ENCODE measurements at regions not wholly inside any gene's neighbourhood (a gene's known extent, or its start where the extent isn't known, plus 50 kb on each side); places are given as distances from the start of the nearest gene placed in this dataset.

DNA sequence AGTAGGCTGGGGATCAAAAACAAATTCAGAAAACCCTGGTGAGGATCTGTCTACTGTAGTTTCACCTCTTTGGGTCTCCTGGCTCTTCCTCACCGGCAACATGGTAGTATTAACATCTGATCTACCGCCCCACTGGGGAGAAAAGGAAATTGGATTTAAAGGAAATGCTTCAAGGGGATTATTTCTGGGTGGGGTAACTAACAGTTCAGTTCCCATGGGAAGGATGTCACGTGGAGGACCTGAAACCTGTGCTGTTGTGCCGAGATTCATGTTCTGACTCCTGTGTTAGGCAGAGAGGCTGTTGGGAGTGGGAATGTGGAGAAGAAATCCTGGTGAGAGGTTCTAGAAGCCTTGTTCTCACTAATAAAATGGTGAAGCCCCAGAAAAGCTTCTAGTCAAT is 254.4 kb downstream of the BCOR start:
- no peak for DNase-seq

DNA sequence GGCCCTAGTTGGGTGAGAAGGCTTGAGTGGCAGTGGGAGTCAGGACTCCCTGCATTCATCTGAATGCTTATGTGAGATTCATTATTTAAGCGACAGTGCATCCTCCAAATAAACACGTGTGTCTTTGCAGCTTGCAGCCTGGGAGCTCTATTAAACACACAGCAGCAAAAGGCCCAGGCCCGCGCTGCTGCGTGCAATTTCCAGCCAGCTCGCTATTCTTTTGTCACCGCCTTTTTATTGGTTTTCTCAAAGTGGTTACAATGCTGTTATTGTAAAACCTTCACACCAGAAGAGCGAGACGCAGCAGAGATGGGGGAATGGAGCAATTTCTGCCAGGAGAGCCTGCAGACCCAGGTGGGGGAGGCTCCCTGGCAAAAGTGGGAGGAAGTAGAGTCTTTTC is 252.5 kb downstream of the BCOR start:
- DNase-seq, result no peak

DNA sequence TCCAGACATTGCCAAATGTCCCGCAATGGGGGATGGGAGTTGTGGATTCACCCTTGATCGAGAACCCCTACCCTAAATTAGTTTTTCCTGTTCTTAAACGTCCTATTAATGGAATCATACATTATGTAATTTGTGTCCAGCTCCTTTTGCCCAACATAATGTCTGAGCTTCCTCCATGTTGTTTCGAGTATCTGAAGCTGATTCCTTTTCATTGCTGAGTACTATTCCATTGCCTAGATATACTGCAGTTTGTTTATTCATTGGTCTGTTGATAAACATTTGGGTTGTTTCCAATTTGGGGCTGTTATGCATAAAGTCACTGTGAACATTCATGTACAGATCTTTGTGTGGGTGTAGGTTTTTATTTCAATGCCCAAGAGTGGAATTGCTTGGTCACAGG is 251.3 kb downstream of the BCOR start:
- no peak for DNase-seq

DNA sequence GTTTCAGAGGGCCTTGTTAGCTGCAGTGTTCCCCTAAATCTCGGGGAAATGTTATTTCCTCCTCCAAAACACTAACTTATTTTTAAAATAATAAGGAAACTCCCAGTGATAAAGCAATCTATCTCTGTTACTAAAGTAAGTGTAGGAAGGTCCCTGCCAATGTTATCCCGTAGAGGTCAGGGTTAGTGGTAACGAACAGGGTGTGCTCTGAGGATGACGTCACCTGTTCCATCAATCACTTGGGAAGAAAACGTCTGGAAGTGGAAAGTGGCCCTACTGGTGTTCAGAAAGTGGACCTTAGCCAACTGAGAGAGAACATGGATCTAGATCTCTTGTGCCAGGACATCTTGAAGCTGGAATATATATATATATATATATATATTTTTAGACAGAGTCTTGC is 249.5 kb downstream of the BCOR start:
- no peak for DNase-seq

DNA sequence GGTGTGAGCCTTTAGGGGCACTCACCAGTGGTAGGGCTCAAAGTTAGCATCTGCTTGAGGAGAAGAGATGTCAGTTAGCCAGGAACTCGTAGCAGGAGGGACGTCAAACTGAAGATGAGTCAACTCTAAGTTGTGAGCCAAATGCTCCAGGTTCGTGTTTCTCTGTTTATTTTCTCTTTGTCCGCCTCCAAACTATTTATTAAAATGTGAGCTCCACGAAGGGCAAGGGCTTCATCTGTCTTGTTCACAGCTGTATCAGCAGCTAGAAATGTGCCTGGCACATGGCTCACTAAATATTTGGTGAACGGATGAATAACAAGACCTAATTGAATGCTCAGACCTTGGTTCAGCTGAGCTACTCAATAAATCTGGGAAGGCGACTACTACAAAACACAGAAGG is 248.9 kb downstream of the BCOR start:
- no peak for DNase-seq

DNA sequence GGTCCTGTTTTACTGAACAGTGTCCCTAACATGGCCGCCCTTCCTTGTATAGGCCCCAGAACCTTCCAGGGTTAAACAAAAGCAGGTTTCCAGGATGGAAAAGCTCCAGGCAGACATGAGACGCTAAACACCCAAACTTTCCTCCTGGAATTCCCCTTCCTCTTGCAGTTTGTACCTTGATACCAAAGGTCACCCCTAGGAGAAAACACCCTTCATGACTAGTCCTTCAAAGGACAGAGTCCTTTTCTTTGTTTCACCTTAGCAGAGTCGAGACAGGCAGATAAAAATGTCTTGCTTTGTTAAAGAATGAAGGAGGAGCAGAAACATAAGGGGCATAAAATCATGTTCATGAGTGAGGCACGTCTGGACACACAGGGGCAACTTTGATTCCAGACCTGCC is 247.5 kb downstream of the BCOR start:
- no peak for DNase-seq

DNA sequence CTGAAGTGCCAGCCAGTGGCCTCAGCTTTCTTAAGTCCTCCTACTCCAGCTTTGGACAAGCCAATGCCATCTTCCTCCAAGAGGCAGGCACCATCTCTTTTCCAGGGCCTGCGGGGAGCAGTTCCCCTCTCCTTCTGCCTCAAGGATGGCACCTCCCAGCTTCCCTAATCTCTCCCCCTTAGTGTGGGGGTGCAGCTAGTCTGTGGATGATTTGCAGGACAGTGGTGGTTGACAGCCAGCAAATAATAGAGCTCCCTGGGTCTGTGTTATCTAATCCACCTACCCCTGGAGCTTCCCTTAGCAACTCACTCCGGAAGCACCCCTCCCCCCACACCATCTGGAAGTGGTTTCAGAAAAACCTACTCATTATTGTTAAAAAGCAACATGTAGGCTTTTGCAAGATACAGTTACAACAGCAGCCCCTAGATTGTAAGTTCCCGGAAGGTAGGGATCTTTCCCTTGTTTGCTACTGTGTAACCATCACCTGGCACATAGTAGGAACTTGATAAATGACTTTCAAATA is 247.1 kb downstream of the BCOR start:
- DNase-seq, result no peak

DNA sequence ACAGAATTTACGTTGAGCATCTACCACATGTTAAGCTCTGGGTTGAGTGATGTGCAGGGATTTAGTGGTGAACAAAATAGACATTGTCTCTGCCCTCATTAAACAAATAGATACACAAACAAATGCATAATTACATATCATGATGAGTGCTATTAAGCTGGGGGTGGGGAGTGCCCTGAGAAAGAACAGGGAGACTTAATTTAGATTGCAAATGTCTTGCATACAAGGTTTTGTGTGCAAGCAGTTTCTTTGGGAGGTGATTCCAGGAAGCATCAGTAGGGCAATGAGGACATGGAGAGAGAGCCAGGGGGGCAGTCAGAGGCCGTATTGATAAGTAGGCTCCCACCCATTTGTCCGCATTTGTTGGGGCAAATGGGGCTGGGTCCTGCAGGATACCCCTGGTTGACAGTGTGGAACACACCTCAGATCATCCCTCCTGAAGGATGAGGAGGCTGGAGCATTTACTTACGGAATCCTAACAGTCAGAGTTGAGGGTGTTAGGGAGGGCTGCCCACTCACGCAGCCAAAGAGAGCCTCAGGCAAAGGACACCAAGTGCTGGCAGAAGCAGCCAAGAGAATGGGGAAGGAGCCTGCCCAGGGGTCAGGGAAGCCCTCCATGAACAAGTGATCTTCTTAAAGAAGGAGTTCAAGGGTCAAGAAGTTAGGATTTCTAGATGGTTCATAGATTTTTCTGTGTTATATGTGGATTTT is 245.9 kb downstream of the BCOR start:
- no peak for DNase-seq

DNA sequence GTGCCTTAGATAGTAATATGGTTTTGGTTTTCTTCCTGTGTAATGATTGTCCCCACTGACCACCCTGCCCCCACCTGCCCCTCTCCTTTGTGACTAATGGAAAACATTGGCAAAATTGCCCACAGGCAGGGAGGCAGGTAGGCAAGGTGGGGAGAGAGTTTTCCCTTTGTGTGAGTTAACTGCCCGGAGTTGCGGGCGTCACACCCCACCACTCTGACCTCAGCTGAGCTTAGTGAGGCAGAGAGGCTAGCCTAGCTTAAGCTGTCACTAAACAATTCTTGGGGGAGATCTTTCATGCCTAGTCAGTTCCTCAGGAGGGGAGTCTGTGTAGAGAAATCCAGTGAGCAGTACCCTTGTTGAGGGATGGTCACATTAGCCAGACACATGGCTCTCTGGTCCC is 245.3 kb downstream of the BCOR start:
- DNase-seq, result no peak

DNA sequence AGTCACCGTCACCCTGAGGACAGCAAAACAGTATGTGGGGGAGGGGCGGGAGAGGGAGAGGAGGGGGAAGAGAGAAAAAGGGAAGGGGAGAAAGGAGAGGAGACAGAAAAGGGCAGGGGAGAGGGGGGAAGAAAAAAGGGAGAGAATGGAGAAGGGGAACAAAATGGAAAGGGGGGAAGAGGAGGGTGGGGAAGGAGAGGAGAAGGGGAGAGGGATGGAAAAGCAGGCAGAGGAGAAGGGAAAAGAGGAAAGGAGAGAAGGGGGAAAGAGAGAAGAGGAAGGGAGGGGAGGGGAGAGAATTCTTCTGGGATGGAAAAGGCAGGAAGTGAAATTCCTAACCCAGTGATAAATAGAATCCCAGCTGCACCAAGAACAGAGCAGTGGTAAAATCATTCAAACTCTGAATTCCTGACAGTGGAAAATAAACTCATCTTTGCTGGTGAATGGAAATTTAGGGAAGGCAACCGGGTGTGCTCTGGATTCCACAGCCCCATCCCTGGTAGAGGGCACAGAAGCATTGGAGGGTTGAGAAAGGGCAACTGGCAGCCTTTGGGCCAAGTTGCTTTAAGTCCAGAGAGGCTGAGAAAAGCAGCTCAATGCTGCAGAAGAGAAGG is 244.2 kb downstream of the BCOR start:
- no peak for DNase-seq

DNA sequence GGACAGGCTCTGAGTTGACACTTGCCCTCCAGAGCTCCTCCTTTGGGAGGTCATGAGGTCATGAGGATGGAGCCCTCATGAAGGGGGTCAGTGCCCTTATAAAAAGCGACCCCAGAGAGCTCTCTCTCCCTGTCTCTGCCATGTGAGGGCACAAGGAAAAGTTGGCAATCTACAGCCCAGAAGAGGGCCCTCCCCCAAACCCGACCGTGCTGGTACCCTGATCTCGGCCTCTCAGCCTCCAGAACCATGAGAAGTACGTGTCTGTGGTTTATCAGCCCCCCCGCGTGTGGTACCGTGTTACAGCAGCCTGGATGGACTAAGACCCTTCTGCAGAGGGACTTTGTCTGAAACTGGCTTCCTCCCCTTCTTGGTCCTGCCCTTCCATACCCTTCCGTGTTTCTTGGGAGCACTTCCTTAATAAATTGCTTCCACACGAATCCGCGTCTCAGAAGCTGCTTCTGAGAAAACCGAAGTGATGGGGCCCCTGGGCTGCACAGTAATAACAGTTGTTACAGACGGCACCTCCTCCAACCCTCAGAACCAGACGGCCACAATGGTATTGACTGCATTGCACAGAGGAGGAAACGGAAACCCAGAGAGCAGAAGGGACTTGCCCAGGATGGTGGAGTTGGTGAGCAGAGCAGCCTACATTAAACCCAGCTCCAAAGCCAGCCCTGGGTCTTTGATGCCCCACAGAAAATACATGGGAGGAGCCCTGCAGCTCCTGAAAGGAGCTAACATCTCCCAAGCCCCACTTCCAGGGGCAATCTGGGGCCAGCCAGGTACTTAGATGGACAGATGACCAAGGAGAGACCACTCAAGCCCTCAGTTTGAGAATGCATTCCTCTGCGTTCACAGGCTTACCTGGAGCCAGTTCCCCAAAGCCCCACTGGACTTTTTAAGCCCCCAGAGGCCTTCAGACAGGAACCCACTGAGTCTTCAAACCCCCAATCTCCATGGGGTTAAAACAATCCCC is 242.7 kb downstream of the BCOR start:
- DNase-seq, result peak; percentile 38

DNA sequence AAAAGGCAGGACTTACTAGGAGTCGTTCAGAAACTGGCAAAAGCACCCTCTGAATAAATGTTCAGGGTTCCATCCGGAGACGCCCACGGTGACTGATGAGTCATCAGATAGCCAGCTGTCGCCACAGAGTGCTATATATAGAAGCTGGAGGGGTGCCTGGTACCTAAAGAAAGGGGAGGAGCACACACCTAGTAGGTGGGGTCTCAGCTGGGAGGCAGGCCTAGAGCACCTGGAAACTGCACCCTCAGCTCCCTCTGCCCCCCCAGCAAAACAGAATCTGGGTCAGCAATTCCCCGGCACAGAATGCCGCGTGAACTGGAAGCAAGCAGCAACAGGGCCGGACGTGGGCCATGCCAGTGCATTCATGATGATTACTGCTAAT is 242.0 kb downstream of the BCOR start:
- no peak for DNase-seq

DNA sequence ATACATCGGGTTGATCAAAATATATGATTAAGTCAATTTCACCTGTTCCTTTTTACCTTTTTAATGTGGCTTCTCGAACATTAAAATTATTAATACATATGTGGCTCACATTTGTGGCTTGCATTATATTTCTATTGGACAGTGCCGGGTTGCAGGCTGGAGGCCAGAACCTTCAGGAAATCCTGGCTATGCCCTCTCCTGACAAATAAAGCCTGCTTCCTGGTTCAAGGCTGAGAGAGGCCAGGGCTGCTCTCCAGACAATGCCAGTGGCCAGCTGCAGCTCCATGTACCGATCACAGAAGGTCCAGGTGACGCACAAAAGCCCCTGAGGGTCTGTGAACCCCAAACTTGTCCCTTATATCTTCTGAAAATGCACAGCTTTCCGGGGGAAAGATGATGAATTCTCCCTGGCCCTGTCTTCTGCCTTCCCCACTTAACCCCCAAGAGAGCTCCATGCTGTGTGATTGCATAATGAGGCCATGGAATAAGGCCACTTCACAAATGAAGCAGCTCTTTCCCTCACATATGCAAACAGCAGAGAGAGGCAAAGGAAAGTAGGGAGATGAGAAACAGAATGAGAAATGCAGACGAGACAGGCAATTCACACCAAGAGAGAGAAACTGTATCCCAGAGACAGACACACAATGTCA is 241.2 kb downstream of the BCOR start:
- DNase-seq, result no peak

DNA sequence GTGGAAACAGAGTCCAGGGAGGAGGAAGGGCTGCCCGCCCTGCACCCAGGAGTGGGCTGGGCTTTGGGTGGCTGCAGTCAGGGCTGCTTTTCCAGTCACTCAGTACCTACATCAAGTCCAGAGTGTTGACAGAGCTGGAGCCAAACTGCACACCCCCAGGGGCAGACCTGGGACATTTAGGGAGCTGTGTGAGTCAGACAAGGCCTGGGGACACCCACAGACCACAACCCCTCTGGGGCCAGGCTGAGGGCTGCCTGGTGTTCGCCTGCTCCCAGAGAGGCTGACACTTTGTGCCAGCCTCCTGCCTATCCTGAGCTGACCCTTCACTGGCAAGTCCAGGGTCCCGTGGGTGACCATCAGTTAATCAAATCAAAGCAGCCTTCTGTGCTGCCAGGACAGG is 240.0 kb downstream of the BCOR start:
- no peak for DNase-seq

DNA sequence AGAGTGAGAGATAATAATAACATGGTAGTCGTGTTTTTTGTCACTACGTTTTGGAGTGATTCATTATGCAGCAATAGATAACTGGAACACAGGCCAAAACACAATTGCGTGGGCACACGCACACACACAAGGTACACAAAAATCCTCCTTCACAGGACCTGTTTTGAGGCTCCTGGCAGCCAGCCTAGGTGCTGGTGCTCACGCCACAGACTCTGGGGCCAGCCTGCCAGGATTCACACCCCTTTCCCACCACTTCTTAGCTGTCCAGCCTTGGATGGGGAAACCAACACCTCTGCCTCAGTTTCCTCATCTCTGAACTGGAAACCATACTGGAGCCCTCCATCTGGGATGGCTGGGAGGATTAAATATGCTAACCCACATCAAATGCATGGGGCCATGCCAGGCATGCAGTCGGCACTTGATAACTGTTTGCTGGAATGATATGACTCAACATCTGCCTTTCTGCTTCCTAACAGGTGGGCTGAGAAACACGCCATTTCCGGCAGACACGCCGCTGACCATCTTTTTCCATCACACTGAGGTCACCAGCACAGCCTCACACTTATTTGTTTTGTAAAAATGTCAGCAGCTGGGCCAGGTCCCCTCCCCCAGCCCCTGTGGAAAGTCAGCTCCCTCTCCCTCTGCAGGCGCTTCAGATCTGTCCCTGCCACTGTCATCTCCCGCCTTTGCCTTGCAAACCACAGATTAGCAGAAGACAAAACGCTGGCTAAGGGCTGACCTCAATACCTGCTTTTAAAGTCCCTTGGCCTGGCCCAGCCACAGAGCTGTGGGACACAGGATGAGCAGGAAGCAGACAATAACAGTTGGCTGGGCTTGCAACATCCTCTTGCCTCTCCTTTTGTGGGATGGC is 237.5 kb downstream of the BCOR start:
- peak; percentile 29 for DNase-seq

DNA sequence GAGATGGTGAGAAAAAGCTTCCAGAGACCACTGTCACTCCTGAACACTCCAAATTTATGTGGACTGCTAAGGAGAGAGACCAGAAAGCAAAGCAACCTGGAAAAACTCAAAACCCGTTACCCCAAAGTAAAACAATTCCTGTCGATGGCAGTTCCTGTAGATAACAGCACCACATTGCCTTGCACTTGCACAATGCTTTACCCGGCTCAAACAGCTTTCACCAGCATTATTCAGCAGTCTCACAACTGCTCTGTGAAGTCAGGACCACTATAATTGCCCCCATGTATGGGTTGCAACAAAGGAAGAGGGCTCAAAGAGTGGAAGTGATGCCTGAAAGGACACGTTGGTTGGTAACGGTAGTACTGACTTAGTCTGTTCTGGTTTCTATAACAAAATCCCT is 234.8 kb downstream of the BCOR start:
- DNase-seq, result peak; percentile 27

DNA sequence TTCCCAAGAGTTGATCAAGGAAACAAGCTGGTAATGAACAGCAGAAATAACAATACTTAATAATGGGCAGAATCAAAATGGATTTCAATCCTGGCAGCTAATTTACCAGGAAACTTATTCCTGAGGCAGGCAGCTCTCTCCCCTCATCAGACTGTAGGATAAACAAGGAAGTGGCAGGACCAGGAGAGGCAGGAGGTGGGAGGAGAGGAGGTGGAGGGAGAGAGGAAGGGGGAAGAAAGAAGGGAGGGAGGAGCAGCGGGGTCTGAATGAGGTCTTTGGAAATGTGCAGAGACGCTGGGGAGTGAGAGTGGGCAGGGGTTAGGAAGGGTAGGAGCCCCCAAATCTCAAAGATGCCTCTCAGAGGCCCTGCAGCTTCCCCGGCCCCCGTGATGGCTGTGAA is 231.5 kb downstream of the BCOR start:
- no peak for DNase-seq

DNA sequence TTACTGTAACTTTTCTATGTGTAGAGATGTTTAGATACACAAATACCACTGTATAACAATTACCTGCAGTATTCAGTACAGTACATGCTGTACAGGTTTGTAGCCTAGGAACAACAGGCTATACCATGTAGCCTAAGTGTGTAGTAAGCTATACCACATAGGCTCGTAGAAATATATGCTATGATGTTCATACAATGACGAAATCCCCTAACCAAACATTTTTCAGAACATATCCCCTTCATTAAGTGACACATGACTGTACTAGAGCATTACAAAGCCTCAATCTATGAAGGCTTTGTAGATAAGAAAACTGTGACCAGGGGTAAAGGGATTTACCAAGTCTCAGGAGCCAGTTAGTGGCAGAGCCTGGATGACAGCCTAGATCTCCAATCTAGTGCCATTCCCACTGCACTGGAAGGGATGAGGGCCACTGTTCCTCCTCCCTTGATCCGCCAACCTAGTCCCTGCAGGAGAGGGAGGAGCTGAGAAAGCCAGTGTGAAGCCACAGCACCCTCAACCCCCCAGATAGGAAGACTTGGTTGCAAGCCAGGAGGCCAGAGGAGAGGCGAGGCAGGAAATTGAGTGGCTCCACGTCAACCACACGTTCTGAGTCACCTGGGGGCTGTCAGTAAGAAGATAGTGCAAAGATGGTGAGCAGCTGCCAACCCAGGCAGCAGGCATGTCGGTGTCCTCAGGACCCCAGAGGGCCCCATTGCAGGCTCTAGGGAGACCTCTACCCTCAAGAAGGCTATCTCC is 227.7 kb downstream of the BCOR start:
- no peak for DNase-seq

DNA sequence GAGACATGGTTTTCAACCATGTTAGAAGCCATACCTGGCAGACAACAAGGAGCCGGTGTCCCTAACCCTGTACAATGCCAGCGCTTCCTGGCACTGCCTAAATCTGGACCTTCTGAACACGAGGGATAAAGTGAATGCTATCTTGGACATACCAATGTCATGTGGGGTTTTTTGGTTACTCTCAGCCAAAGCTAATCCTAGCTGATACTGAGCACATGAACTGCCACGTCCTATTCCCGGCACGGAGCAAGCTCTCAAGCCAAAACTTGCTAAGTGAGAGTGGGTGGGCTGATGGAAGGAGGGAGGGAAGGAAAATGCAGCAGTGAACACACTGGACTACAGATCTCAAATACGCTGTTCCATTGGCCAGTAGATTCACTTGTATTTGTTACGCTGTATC is 226.1 kb downstream of the BCOR start:
- no peak for DNase-seq

DNA sequence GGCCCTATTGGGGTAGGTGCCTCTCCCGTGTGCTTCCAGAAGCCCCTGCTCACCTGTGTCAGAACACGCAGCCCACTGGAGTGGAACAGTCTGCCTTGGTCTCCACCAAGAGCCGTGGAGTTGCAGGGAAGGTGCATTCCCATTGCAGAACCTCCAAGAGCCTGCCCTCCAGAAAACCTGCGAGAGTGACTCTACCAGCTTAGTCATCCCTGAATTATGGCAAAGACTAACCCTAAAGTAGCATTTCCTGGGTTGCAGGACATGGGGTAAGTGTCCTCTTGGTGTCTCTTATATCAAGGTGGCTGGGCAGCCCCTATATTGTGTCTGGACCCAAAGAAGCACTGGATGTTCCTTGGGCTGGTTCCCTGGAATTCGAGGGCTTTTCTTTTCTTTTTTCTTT is 224.6 kb downstream of the BCOR start:
- no peak for DNase-seq

DNA sequence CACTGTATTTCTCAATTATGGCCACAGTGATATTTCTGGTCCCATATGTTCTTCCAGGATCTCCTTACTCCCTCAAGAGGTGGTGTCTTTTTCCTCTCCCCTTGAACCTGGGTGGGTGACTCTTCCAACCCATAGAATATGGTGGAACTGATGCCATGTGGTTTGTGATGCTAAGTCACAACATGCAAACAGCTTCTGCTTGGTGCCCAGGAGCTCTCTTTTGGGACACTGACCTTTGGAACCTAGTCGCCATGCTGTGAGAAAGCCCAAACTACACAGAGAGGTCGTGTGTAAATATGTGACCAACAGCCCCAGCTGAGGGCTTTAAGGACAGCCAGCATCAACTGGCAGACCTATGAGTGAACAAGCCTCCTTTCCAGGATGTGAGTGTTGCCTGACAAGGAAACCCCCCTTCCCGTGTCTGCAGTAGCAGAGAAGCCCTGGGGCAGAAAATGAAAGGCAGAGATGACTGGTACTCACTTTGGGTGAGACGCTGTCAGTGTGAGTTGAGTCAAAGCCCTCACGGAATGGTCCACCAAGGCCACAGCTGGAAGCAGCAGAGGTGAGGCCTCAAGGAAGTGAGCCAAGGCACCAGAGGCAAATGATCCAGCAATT is 223.4 kb downstream of the BCOR start:
- no peak for DNase-seq

Measured in GF-D8 (cell line).